ENCODE measurements at regions not wholly inside any gene's neighbourhood (a gene's known extent, or its start where the extent isn't known, plus 50 kb on each side); places are given as distances from the start of the nearest gene placed in this dataset.
"Not testable (repeated sequence)": the region's sequence is repeated elsewhere in the genome, so short reads cannot be mapped to it uniquely, and the experiment has no call there.

- H3K9me3 Mint-ChIP-seq: peaks cover 0 to 4% (median 0%) of the 10 kb centered on the region in 7 donors
- H3K27ac Mint-ChIP-seq: no peak overlapping the region
- H3K4me3 Mint-ChIP-seq: no peak overlapping the region
- peaks cover 0 to 6% (median 0%) of the 10 kb centered on the region in 3 donors for H3K27me3 Mint-ChIP-seq
- no peaks in the 10 kb centered on the region for H3K36me3 Mint-ChIP-seq
- no peak for DNase-seq
- no peaks in the 10 kb centered on the region for H3K4me1 Mint-ChIP-seq
- ATAC-seq (ENCODE audit: low read depth in 2 of 2): no peak
These were observed 480.0 kb upstream of the CADM1 start for GRCh38 chr11:115984228-115984627.

DNA sequence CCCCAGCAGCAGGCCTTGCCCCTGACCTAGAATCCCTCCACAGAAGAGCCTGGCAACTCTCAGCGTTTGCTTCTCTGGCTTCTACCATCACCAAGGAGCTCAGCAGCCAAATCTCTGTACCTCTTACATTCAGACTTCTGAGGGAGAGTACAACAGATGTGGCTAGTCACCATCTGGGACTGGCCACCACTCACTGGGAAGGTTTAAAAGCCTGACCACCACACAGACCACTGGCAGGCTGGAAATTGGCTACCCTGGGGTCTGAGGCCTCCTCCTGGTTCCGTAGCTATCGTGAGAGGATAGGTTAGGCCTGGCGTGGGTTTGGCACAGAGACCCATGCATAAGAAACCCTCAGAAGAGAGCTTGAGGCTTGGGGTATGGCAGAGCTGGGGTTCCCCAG, 478.5 kb upstream of the CADM1 start:
- H3K9me3 Mint-ChIP-seq: peaks cover 0 to under 1% (median 0%) of the 10 kb centered on the region in 7 donors
- no peaks in the 10 kb centered on the region for H3K4me1 Mint-ChIP-seq
- peak overlapping the region in 1 of 6 donors; percentile 44 for H3K27ac Mint-ChIP-seq
- no peak overlapping the region for H3K4me3 Mint-ChIP-seq
- no peak for ATAC-seq (ENCODE audit: low read depth in 2 of 2)
- no peaks in the 10 kb centered on the region for H3K36me3 Mint-ChIP-seq
- no peak for DNase-seq
- peaks cover 0 to 7% (median 0%) of the 10 kb centered on the region in 3 donors for H3K27me3 Mint-ChIP-seq

- H3K36me3 Mint-ChIP-seq: no peaks in the 10 kb centered on the region
- DNase-seq (no peak), ATAC-seq (ENCODE audit: low read depth in 2 of 2) (no peak)
- H3K9me3 Mint-ChIP-seq: peaks cover 0 to 4% (median 2%) of the 10 kb centered on the region in 7 donors
- H3K27me3 Mint-ChIP-seq: peaks cover 5 to 7% (median 6%) of the 10 kb centered on the region in 3 donors
- no peaks in the 10 kb centered on the region for H3K4me1 Mint-ChIP-seq
- no peak overlapping the region for H3K4me3 Mint-ChIP-seq
- no peak overlapping the region for H3K27ac Mint-ChIP-seq
These were observed 477.7 kb upstream of the CADM1 start for GRCh38 chr11:115981814-115982471.

DNA sequence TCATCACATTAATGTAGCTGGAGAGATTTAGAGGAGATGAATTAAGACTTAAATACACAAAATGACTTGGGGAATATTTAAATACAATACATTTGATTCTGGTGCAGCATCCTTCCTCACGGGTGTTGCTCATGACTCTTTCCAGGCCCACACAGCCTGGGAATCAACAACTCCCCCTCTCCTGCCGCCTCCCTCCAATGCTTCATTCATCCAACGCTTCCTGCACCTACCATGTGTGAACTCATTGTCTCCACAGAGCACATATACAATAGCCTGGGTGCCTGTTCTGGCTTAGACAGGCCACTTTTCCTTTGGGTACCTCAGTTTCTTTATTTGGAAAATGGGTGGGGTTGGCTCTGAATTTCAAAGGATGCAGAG, 476.9 kb upstream of the CADM1 start:
- Mint-ChIP-seq H3K4me1 (peaks cover 0 to 1% (median 0%) of the 10 kb centered on the region in 3 donors), H3K36me3 (no peaks in the 10 kb centered on the region), H3K4me3 (no peak overlapping the region), H3K27ac (no peak overlapping the region), H3K27me3 (peaks cover 7 to 14% (median 13%) of the 10 kb centered on the region in 3 donors), H3K9me3 (peaks cover 0 to 7% (median 3%) of the 10 kb centered on the region in 7 donors)
- DNase-seq (no peak), ATAC-seq (ENCODE audit: low read depth in 2 of 2) (no peak)

DNA sequence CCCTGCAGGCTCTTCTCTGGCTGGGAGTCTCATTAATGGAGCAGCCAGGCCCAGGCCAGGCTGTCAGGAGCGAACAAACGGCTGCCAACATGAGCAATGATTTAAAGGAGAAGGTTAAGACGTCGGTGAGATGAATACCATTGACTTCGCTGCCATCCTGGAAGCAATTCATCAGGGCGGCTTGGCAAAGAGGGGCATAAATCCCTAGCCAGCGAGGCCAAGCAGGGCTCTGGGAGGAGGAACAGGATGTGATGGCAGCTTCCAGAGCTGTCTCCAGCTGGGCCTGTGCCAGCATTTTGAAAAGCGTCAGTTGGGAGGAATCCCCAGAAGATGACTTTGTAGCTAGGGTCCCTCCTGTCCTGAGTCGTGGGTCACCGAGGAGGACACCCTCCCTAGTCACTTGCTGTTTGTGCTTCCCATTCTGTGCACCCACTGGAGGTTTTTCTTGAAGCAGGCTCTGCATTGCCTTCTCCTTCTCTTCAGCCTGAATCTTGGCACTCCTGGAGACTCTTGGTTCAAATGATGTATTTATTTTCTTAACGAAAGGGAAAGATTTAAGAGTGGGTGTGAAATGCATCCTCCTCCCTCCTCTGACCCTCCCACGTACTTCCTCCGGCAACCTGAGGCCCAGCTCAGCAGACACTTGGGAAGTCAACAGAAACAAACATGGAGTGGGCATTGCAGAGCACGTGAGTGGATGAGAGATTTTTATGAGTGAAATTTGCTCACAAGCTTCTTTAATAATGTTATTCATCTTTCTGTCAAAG, 476.3 kb upstream of the CADM1 start:
- Mint-ChIP-seq H3K4me1 (peaks cover 0 to 7% (median 3%) of the 10 kb centered on the region in 3 donors), H3K27me3 (peaks cover 8 to 19% (median 14%) of the 10 kb centered on the region in 3 donors), H3K9me3 (peaks cover 0 to 7% (median 3%) of the 10 kb centered on the region in 7 donors), H3K36me3 (no peaks in the 10 kb centered on the region), H3K27ac (no peak overlapping the region), H3K4me3 (no peak overlapping the region)
- DNase-seq (no peak), ATAC-seq (ENCODE audit: low read depth in 2 of 2) (no peak)

DNA sequence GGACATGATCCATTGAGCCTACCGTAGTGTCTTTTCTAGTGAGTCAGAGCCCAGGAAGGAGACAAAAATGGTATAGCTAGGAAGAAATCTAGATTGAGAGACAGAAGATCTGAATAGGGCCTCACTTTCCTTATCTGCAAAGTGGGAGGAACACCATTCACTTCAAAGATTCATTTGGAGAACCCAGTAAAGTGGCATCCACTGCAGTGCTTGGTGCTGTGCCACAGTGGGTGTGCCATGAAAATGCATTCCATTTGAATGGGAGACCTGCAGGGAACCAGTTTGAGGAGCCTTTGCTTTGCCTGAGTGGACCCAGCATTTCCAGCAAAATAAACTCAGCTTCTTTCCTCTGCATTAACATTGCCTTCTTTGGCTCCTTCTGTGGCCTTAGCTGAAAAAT, 470.5 kb upstream of the CADM1 start:
- no peak overlapping the region for H3K4me3 Mint-ChIP-seq

DNA sequence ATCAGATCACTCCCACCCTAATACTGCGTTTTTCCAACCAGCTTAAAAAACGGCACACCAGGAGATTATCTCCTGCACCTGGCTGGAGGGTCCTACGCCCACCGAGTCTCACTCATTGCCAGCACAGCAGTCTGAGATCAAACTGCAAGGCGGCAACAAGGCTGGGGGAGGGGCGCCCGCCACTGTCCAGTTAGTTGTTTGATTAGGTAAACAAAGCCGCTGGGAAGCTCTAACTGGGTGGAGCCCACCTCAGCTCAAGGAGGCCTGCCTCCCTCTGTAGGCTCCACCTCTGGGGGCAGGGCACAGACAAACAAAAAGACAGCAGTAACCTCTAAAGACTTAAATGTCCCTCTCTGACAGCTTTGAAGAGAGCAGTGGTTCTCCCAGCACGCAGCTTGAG, 463.0 kb upstream of the CADM1 start:
- not testable (repeated sequence) for H3K36me3 Mint-ChIP-seq; DNase-seq; H3K27me3 Mint-ChIP-seq; H3K4me1 Mint-ChIP-seq; H3K4me3 Mint-ChIP-seq; ATAC-seq (ENCODE audit: low read depth in 2 of 2); H3K27ac Mint-ChIP-seq
- H3K9me3 Mint-ChIP-seq: peaks cover 0 to 11% (median 4%) of the 10 kb centered on the region in 7 donors

More for the DNA sequence above, 470.5 kb upstream of the CADM1 start:
- Mint-ChIP-seq H3K9me3 (peaks cover 4 to 15% (median 10%) of the 10 kb centered on the region in 7 donors), H3K27ac (no peak overlapping the region), H3K4me1 (peaks cover 0 to 10% (median 7%) of the 10 kb centered on the region in 3 donors), H3K36me3 (no peaks in the 10 kb centered on the region), H3K27me3 (peaks cover 13 to 31% (median 24%) of the 10 kb centered on the region in 3 donors)
- ATAC-seq (ENCODE audit: low read depth in 2 of 2): no peak
- DNase-seq: no peak

DNA sequence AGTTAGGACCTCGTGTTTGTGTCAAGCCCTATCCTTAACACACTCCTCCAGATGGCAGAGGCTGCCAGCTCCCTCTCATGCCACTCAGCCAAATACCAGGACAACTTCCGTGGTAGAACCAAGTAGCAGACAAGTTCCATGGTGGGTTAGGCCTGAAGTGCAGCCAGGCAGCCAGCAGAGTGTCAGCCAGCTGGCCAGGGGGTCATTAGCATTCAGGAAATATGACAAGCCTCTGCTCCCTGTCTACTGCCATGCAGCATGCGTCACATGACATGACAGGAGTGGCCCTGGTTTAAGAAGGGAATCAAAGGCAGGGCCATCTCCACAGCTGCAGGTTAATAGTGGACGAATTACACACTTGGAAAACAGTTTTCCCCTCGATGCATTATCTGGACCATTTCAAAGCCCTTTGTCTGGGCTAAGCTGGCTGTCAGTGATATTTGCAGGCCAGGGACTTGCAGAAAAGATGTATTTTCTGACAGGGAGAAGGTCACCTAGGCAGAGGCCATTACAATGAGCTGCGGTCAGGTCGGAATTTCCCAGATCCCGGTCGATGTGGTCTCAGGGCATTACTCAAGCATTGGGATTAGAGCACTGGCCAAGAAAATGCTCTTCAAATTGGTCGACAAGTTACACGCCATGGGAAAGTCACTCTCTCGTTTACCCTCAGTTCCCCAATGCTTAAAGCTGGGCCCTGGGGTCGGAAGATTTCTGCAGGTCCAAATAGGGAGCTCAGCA, 461.7 kb upstream of the CADM1 start:
- no peak overlapping the region for H3K4me3 Mint-ChIP-seq
- no peak for ATAC-seq (ENCODE audit: low read depth in 2 of 2)
- peaks cover 0 to 5% (median 0%) of the 10 kb centered on the region in 3 donors for H3K27me3 Mint-ChIP-seq

DNA sequence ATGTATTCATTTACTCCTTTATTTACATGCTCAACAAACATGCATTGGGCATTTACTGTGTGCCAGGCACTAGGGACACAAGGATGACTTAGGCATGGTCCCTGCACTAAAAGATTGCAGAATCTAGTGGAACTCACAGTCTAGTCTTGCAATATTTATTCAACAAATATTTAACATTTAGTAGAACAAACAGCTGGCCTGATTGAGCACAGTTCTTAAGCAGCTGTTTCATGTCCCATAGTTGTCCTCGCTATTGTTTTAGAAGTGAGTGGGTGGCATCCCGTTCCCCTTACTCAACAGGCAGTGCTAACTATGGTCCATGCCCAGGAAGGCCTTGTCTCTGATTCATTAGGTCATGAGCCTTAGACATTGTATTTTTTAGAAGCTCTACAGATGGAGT, 459.9 kb upstream of the CADM1 start:
- Mint-ChIP-seq H3K36me3 (no peaks in the 10 kb centered on the region), H3K9me3 (peaks cover 0 to 5% (median 0%) of the 10 kb centered on the region in 7 donors), H3K27me3 (peaks cover 0 to 7% (median 1%) of the 10 kb centered on the region in 3 donors), H3K27ac (no peak overlapping the region), H3K4me3 (no peak overlapping the region), H3K4me1 (no peaks in the 10 kb centered on the region)
- ATAC-seq (ENCODE audit: low read depth in 2 of 2): no peak
- no peak for DNase-seq

More for the DNA sequence above, 461.7 kb upstream of the CADM1 start:
- DNase-seq: no peak
- Mint-ChIP-seq H3K36me3 (no peaks in the 10 kb centered on the region), H3K27ac (no peak overlapping the region), H3K9me3 (peaks cover 0 to 11% (median 4%) of the 10 kb centered on the region in 7 donors), H3K4me1 (no peaks in the 10 kb centered on the region)

GRCh38 chr11:115963156-115963555, 458.9 kb upstream of the CADM1 start:
- DNase-seq (no peak), ATAC-seq (ENCODE audit: low read depth in 2 of 2) (no peak)
- Mint-ChIP-seq H3K4me3 (no peak overlapping the region), H3K9me3 (peaks cover 0 to 3% (median 0%) of the 10 kb centered on the region in 7 donors), H3K27me3 (peaks cover 0 to 14% (median 9%) of the 10 kb centered on the region in 3 donors), H3K36me3 (no peaks in the 10 kb centered on the region), H3K27ac (no peak overlapping the region), H3K4me1 (no peaks in the 10 kb centered on the region)

DNA sequence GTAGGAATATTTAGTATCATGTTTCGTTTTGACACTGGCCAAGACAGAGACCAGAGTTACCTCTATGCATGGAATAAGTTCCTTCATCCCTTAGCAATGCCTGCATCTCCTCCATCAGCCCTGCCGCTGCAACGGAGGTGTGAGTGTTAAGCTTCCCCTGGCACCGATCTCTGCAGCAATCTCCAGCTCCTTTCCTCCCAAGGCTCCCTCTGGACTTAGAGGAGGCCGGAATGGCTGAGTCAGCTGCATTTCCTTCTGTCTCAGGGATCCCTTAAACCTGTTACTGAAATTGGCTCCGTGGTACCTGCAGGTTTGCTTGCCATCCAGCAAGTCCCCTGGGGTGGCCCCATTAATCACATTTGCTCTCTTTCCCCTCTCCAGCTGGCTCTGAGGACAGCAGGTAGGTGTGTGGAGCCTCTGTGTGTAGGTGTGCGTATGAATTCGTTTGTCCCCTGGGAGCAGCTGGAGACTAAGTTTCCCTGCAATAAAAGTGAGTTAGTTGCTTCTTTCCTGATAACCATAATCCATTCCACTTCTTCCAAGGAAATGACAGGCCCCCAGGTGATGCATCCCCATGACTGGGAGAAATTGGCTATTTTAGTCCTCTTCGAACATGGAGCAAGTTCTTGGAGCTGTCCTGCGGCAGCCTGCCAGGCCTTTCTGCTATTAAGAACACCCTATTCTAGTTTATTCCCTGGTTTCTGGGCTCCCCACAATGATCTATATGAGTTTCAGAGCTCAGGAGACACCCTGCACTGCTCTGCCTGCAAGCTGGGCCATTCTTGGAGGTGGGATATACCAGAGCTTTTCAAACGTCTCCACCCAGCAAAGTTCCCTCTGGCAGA, 457.2 kb upstream of the CADM1 start:
- Mint-ChIP-seq H3K27me3 (peaks cover 0 to 16% (median 14%) of the 10 kb centered on the region in 3 donors), H3K36me3 (no peaks in the 10 kb centered on the region), H3K27ac (no peak overlapping the region), H3K4me1 (no peaks in the 10 kb centered on the region), H3K4me3 (no peak overlapping the region), H3K9me3 (peaks cover 0 to 4% (median 0%) of the 10 kb centered on the region in 7 donors)
- DNase-seq (no peak), ATAC-seq (ENCODE audit: low read depth in 2 of 2) (no peak)

- DNase-seq (no peak), ATAC-seq (ENCODE audit: low read depth in 2 of 2) (no peak)
- Mint-ChIP-seq H3K4me1 (no peaks in the 10 kb centered on the region), H3K27ac (no peak overlapping the region), H3K36me3 (no peaks in the 10 kb centered on the region), H3K27me3 (peaks cover 0 to 16% (median 14%) of the 10 kb centered on the region in 3 donors), H3K9me3 (peaks cover 0 to 4% (median 0%) of the 10 kb centered on the region in 7 donors), H3K4me3 (no peak overlapping the region)
These were observed 454.9 kb upstream of the CADM1 start for GRCh38 chr11:115959081-115959486.
